HEK293T (cell line): ENCODE measurements at regions not wholly inside any gene's neighbourhood (a gene's known extent, or its start where the extent isn't known, plus 50 kb on each side); places are given as distances from the start of the nearest gene placed in this dataset.

Experiments
- BHLHE40 ChIP-seq: fragments of 450-650 bp; IDR thresholded peaks from 2 replicates; pipeline ENCODE4 v1.6.1; 2016; ENCODE audit warnings: mild to moderate bottlenecking, moderate library complexity, borderline replicate concordance
- CTBP1 ChIP-seq: fragments of 450-650 bp; IDR thresholded peaks from 2 replicates; pipeline ENCODE4 v1.6.1; 2016; ENCODE audit warnings: borderline replicate concordance
- ELF4 ChIP-seq: fragments of 450-650 bp; IDR thresholded peaks from 2 replicates; pipeline ENCODE4 v1.6.1; 2017; ENCODE audit warnings: antibody characterized with exemption
- FOXA1 ChIP-seq: fragments of 450-650 bp; IDR thresholded peaks from 2 replicates; pipeline ENCODE4 v1.6.1; 2016; ENCODE audit warnings: mild to moderate bottlenecking
- FOXK2 ChIP-seq: fragments of 450-650 bp; IDR thresholded peaks from 2 replicates; pipeline ENCODE4 v1.6.1; 2016; ENCODE audit warnings: mild to moderate bottlenecking
- FOXM1 ChIP-seq: fragments of 450-650 bp; IDR thresholded peaks from 2 replicates; pipeline ENCODE4 v1.6.1; 2017; ENCODE audit warnings: mild to moderate bottlenecking, borderline replicate concordance
- L3MBTL2 ChIP-seq: fragments of 450-650 bp; conservative IDR thresholded peaks from 2 replicates; pipeline ENCODE4 v1.6.1; 2016; ENCODE audit warnings: mild to moderate bottlenecking
- NFRKB ChIP-seq: fragments of 450-650 bp; IDR thresholded peaks from 2 replicates; pipeline ENCODE4 v1.6.1; 2016; ENCODE audit warnings: mild to moderate bottlenecking, moderate library complexity
- SP1 ChIP-seq: fragments of 450-650 bp; IDR thresholded peaks from 2 replicates; pipeline ENCODE4 v1.6.1; 2017
- TARDBP ChIP-seq: fragments of 450-650 bp; IDR thresholded peaks from 2 replicates; pipeline ENCODE4 v1.6.1; 2016

DNA sequence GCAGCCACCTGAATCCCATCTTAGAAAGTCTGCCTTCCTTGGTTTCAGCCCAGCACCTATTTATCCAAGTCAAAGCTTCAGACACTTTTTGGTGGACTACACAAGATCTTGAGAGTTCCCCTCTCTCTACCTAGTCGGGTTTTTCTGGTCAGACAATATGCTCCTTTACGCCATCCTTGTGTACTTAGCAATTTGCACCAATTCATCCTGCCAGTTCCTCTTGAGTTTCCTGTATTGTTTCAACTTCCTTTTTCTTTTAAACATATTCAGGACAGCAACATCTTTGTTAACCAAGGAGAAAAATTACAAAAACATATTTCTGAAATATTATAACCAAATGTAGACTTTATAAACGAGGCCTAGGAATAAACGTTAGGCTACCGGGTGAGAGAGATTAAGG lies 368.2 kb upstream of the CADM1 start:
- TF ChIP-seq FOXA1 = no peak
- TF ChIP-seq TARDBP = no peak
- TF ChIP-seq FOXK2 = no peak
- TF ChIP-seq FOXM1 = no peak
- no peak for TF ChIP-seq SP1
- no peak for TF ChIP-seq NFRKB
- TF ChIP-seq ELF4 = no peak
- no peak for TF ChIP-seq CTBP1
- no peak for TF ChIP-seq BHLHE40
- no peak for TF ChIP-seq L3MBTL2
